ENCODE measurements at regions not wholly inside any gene's neighbourhood (a gene's known extent, or its start where the extent isn't known, plus 50 kb on each side); places are given as distances from the start of the nearest gene placed in this dataset.

GRCh38 chr1:38326856-38327255 is 280.3 kb upstream of the POU3F1 start:
- DNase-seq: no peak

- DNase-seq: no peak
These were observed 279.5 kb upstream of the POU3F1 start for GRCh38 chr1:38326135-38326534.

- DNase-seq: no peak
These were observed 266.2 kb upstream of the POU3F1 start for GRCh38 chr1:38312753-38313152.

GRCh38 chr1:38310079-38310478 is 263.5 kb upstream of the POU3F1 start:
- no peak for DNase-seq

- DNase-seq: peak; percentile 43
These were observed 262.2 kb upstream of the POU3F1 start for GRCh38 chr1:38308780-38309179.

GRCh38 chr1:38305666-38306065 is 259.1 kb upstream of the POU3F1 start:
- DNase-seq: no peak

- DNase-seq: no peak
These were observed 257.2 kb upstream of the POU3F1 start for GRCh38 chr1:38303843-38304242.

GRCh38 chr1:38301040-38301439 is 254.4 kb upstream of the POU3F1 start:
- no peak for DNase-seq

GRCh38 chr1:38300616-38301015 is 254.0 kb upstream of the POU3F1 start:
- DNase-seq: no peak

GRCh38 chr1:38297842-38298241 is 251.2 kb upstream of the POU3F1 start:
- no peak for DNase-seq

- DNase-seq: no peak
These were observed 250.7 kb upstream of the POU3F1 start for GRCh38 chr1:38297246-38297645.

- no peak for DNase-seq
These were observed 249.5 kb upstream of the POU3F1 start for GRCh38 chr1:38296047-38296446.

- DNase-seq: no peak
These were observed 247.0 kb upstream of the POU3F1 start for GRCh38 chr1:38293567-38293966.

- DNase-seq: no peak
These were observed 246.4 kb upstream of the POU3F1 start for GRCh38 chr1:38292969-38293368.

- DNase-seq: no peak
These were observed 245.4 kb upstream of the POU3F1 start for GRCh38 chr1:38291906-38292521.

GRCh38 chr1:38291336-38291735 is 244.7 kb upstream of the POU3F1 start:
- DNase-seq: no peak

GRCh38 chr1:38289034-38289433 is 242.4 kb upstream of the POU3F1 start:
- DNase-seq: no peak

- no peak for DNase-seq
These were observed 241.0 kb upstream of the POU3F1 start for GRCh38 chr1:38287547-38287946.

GRCh38 chr1:38287036-38287435 is 240.4 kb upstream of the POU3F1 start:
- DNase-seq: no peak

- DNase-seq: no peak
These were observed 239.4 kb upstream of the POU3F1 start for GRCh38 chr1:38285807-38286530.

GRCh38 chr1:38284953-38285352 is 238.4 kb upstream of the POU3F1 start:
- DNase-seq: no peak

- no peak for DNase-seq
These were observed 237.3 kb upstream of the POU3F1 start for GRCh38 chr1:38283696-38284470.

GRCh38 chr1:38279148-38279547 is 232.6 kb upstream of the POU3F1 start:
- DNase-seq: no peak

- DNase-seq: no peak
These were observed 231.1 kb upstream of the POU3F1 start for GRCh38 chr1:38277646-38278045.

All from NCI-H226 (cell line).